GM12878 (cell line): ENCODE measurements at regions not wholly inside any gene's neighbourhood (a gene's known extent, or its start where the extent isn't known, plus 50 kb on each side); places are given as distances from the start of the nearest gene placed in this dataset.

Source experiments
- CREM ChIP-seq: IDR thresholded peaks from 2 replicates; pipeline ENCODE4 v1.6.1; 2014; ENCODE audit warnings: antibody characterized with exemption, low read depth
- FOXK2 ChIP-seq: fragments of 450-650 bp; IDR thresholded peaks from 2 replicates; pipeline ENCODE4 v1.6.1; 2017; ENCODE audit warnings: mild to moderate bottlenecking, moderate library complexity
- IRF4 ChIP-seq: IDR thresholded peaks from 2 replicates; pipeline ENCODE4 v1.6.1; 2011; ENCODE audit warnings: low read depth, low read length
- NBN ChIP-seq: fragments of 450-650 bp; IDR thresholded peaks from 2 replicates; pipeline ENCODE4 v1.6.1; 2016
- NFYA ChIP-seq: IDR thresholded peaks from 2 replicates; pipeline ENCODE4 v1.6.1; 2011; ENCODE audit warnings: low read depth, mild to moderate bottlenecking, low read length, improper control_type of control experiment, borderline replicate concordance
- RELA ChIP-seq: fragments of 450-650 bp; IDR thresholded peaks from 2 replicates; pipeline ENCODE4 v1.8.0; 2014; ENCODE audit warnings: borderline replicate concordance; ENCODE audit not compliant: partially characterized antibody
- SUZ12 ChIP-seq: fragments of 200-600 bp; sonication (generic); IDR thresholded peaks from one replicate; pipeline ENCODE4 v1.6.1; 2018; ENCODE audit warnings: antibody characterized with exemption, mild to moderate bottlenecking; ENCODE audit not compliant: unreplicated experiment
- TF ChIP-seq, protein P1 (sequence below): fragments of 450-650 bp; IDR thresholded peaks from 2 replicates; pipeline ENCODE4 v1.6.1; 2017; ENCODE audit warnings: mild to moderate bottlenecking, moderate library complexity
- TF ChIP-seq, protein P2 (sequence below): IDR thresholded peaks from 2 replicates; pipeline ENCODE4 v1.6.1; 2012; ENCODE audit warnings: mild to moderate bottlenecking, low read depth, low read length

DNA sequence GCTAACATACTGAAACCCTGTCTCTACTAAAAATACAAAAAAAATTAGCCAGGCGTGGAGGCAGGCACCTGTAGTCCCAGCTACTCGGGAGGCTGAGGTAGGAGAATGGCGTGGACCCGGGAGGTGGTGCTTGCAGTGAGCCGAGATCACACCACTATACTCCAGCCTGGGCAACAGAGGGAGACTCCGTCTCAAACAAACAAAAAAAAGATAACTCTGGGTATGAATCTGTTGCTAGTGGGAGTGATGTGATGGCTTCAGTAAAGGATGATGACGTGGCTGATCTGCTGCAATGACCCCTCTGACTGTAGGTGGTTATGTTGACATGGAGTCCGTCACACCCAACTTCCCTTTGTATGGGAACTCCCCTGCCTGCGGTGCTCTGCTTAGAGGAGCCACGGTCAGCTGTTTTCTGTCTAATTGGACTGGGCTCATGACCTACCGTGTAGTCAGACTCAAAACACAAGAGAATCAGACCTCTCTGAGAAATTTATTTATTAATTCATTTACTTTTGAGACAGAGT, 59.1 kb upstream of the MED13L start (continued):
- TF ChIP-seq, protein P1, sequence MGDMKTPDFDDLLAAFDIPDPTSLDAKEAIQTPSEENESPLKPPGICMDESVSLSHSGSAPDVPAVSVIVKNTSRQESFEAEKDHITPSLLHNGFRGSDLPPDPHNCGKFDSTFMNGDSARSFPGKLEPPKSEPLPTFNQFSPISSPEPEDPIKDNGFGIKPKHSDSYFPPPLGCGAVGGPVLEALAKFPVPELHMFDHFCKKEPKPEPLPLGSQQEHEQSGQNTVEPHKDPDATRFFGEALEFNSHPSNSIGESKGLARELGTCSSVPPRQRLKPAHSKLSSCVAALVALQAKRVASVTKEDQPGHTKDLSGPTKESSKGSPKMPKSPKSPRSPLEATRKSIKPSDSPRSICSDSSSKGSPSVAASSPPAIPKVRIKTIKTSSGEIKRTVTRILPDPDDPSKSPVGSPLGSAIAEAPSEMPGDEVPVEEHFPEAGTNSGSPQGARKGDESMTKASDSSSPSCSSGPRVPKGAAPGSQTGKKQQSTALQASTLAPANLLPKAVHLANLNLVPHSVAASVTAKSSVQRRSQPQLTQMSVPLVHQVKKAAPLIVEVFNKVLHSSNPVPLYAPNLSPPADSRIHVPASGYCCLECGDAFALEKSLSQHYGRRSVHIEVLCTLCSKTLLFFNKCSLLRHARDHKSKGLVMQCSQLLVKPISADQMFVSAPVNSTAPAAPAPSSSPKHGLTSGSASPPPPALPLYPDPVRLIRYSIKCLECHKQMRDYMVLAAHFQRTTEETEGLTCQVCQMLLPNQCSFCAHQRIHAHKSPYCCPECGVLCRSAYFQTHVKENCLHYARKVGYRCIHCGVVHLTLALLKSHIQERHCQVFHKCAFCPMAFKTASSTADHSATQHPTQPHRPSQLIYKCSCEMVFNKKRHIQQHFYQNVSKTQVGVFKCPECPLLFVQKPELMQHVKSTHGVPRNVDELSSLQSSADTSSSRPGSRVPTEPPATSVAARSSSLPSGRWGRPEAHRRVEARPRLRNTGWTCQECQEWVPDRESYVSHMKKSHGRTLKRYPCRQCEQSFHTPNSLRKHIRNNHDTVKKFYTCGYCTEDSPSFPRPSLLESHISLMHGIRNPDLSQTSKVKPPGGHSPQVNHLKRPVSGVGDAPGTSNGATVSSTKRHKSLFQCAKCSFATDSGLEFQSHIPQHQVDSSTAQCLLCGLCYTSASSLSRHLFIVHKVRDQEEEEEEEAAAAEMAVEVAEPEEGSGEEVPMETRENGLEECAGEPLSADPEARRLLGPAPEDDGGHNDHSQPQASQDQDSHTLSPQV, result no peak
- TF ChIP-seq FOXK2 (no peak), NFYA (no peak), CREM (peak; percentile 95), SUZ12 (no peak), RELA (peak; percentile 12), NBN (0 out of 2 replicates have a peak, but pooled peaks have one; percentile 24), IRF4 (peak; percentile 51; the same call in 1 of the 2 replicates)
- TF ChIP-seq, protein P2, sequence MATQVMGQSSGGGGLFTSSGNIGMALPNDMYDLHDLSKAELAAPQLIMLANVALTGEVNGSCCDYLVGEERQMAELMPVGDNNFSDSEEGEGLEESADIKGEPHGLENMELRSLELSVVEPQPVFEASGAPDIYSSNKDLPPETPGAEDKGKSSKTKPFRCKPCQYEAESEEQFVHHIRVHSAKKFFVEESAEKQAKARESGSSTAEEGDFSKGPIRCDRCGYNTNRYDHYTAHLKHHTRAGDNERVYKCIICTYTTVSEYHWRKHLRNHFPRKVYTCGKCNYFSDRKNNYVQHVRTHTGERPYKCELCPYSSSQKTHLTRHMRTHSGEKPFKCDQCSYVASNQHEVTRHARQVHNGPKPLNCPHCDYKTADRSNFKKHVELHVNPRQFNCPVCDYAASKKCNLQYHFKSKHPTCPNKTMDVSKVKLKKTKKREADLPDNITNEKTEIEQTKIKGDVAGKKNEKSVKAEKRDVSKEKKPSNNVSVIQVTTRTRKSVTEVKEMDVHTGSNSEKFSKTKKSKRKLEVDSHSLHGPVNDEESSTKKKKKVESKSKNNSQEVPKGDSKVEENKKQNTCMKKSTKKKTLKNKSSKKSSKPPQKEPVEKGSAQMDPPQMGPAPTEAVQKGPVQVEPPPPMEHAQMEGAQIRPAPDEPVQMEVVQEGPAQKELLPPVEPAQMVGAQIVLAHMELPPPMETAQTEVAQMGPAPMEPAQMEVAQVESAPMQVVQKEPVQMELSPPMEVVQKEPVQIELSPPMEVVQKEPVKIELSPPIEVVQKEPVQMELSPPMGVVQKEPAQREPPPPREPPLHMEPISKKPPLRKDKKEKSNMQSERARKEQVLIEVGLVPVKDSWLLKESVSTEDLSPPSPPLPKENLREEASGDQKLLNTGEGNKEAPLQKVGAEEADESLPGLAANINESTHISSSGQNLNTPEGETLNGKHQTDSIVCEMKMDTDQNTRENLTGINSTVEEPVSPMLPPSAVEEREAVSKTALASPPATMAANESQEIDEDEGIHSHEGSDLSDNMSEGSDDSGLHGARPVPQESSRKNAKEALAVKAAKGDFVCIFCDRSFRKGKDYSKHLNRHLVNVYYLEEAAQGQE, result no peak
